SH-SY5Y (cell line): ENCODE measurements at regions not wholly inside any gene's neighbourhood (a gene's known extent, or its start where the extent isn't known, plus 50 kb on each side); places are given as distances from the start of the nearest gene placed in this dataset.

Source experiments
- GATA2 ChIP-seq: IDR thresholded peaks from 2 replicates; pipeline ENCODE4 v1.6.1; 2011; ENCODE audit warnings: mild to moderate bottlenecking, low read depth, low read length
- GATA3 ChIP-seq: IDR thresholded peaks from 2 replicates; pipeline ENCODE4 v1.6.1; 2011; ENCODE audit warnings: low read depth, mild to moderate bottlenecking, low read length, moderate library complexity

DNA sequence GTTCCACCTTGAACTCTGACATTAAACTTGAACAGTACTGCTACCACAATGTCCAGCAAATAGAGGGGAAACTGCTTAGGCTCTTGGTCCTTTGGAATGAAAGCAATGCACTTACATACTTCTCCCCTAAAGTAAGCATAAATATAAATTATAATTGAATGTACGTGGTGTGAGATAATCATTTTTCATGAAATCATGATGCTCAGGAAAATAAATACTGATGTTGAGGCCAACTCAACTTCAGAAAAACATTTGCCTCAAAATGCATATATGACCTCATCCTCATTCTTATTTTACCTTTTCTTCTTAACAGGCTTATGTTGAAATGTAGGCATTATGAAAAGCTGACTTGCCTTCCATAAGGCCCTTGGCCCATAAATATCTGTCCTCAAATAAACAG is 166.3 kb downstream of the KDR start:
- TF ChIP-seq GATA2: no peak
- no peak for TF ChIP-seq GATA3

DNA sequence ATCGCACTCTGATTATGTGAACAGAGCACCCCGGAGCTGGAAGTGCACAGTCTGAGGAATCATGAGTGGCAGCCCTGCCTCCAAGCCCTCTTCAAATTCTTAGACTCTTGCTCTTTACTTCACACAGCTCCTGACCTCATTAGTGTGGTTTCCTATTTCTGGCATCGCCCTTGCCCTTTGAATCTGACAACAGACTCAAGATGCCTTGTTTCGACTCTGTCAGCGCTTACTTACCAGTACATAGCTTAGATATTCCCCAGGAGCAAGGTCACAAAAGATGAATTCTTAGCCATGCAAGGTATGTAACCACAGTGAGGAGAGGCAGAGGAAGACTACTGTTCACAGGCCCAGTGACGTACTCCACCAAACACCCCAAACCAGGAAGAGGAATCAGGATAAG is 167.2 kb downstream of the KDR start:
- TF ChIP-seq GATA2 (no peak), GATA3 (no peak)

DNA sequence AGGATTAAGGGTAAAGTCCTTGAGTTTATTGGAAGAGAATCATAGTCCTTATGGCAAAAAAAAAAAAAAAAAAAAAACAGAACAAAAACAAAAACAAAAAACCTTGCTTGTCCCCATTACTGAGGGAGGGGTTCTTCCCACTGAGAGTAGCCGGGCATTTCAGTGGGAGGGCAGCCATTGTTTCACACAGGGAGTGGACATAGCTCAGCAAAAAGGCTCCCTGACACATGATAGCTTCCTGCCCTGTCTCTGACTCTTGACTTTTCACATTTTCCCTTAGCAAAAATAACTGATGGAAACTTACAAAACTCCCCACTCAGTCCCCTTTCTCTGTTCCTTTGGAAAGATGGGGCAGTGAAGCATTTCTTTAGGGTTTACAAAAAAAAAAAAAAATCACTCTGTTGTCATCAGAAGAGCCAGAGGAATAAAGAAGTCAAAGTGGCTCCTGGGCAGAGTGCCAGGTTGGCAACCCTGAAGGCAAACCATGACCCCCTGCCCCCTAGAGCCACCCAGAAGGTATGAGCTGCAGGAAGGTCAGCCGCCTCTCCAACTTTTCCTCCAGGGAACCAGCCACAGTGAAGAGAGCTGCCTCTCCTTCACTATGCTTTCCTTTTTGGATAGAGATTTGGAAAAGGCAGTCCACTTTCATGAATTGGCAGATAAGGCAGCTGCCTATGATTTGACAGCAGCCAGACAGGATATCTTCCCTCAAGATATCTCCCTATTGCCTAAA is 170.6 kb downstream of the KDR start:
- no peak for TF ChIP-seq GATA2
- TF ChIP-seq GATA3: no peak

DNA sequence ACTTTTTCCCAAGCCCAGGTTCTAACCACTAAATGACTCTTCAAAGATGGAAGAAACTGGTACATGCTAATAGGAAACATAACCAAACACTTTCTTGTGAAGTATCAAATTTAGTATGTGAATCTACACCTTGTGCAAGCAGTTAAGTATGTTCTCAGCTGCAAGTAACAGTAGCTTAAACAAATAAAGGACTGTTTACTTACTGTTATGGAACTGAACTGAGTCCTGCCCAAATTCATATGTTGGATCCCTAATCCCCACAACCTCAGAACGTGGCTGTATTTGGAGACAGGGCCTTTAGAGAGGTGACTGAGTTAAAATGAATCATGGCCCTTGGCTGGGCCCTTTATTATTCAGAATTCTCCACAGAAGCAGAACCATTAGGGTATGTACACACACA is 178.7 kb downstream of the KDR start:
- TF ChIP-seq GATA2: no peak
- TF ChIP-seq GATA3: no peak

DNA sequence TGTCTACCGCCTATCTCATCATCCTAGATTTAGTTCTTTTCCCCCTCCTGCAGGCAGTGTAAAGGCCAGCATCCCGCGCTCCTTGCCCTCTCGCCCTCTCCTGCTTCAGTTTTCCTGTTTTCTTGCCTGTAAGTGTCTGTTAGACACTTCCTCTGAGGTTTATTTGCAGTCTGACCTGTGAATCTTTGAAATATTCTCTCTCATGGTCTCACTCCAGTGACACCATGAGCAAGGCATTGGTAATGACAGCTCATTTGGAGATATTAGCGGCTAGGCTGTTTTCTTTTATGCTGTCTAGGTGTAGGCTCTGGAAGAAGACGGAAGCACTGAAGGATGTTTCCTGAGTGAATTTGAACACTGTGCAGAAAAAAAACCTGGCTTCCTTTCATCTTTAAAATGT is 179.6 kb downstream of the KDR start:
- TF ChIP-seq GATA3 (no peak), GATA2 (no peak)

DNA sequence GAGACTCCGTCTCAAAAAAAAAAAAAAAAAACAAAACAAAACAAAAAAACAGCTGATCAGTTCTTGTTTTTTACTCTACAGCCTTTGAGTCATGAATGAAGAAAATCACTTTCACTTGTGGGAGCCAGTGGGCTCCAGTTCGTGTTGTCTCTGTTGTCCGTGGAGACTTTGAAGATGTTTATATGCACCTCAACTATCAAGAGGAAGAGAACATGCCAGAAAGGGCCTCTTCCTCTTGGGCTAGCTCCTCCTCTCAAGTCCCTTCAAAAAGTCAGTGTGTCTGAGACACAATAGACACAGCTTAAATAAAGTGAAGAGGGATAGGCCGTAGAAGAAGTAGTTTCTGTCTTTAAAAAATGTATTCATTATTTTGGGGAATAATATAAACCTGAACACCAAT is 182.7 kb downstream of the KDR start:
- TF ChIP-seq GATA3: no peak
- no peak for TF ChIP-seq GATA2

DNA sequence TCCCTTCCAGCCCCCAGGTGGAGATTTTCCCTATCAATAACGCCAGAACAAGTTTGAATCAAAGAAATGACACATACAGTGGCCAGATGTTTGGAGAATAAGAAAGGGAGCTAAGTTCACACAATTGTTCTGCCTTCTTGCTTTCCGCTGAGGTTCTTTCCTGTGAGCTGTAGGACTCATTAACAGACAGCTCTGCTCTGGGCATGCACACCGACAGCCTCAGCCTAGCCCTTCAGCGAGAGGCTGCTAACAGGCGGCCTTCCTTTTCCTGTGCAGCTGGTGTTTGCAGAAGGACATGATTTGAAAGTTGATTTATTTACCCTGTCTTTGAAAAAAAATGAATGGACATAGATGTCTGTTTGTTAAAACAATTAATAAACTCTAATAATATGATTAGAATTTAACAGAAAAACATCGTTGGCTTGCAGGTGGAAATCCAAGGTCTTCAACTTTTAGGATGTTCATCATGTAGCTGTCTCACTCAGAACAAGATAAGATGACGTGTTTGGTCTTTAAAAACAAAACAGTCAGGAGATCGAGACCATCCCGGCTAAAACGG is 183.3 kb downstream of the KDR start:
- TF ChIP-seq GATA3 (no peak), GATA2 (no peak)

DNA sequence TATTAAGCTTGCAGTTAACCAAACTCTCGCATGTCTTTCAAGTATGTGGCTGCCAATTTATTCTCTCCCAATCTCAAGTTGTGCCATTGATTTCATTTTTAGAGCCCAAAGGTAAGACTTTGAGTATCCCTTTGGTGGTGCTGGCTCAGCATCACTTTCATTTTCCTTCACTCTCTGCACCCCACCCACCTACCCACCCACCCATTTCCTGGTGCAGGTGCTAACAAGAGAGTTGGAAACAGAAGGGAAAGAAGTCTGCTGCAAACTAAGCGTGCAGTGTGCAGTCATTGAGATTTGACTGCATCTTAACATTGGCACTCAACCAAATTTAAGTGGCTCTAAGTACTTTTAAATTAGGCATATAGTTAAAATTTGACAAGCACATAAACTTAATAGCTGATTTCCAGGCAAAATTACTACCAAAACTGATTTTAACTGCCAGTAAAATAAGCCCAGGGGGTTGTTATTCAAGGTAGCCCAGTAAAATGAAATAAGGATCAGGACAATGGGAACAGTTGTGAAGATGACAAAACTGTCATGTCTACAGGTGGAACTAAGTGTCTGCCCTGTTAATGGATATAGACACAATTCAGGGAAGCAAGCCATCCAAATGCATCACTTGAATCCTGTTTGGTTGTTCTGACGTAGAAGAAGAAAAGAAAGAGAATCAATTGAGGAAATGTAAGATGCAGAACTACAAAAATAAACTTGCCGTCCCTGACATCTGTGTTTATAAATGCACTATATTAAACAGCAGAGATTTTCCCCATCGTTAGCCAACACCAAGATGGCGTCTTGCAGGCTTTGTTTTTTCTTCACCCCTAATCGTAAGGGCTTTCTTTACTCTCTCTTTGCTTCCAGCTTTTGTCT is 184.2 kb downstream of the KDR start:
- TF ChIP-seq GATA2: no peak
- no peak for TF ChIP-seq GATA3

DNA sequence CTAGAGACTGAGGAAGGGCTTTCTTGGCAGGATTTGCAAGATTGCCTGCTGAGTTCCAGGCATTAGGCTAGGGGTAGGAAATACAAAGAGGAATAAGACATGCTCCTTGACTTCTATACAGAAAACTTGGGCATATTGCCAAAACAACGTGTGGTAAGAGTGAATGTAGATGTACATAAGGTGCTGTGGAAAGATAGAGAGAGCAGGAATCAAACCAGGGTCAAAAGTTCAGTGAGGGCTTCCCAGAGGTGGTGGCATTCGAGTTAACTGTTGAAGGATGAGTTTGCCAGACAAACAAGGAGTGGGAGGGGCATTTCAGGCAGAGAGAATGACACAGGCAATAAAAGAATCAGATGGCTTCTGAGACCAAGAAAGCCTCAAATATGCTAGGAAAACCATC is 187.9 kb downstream of the KDR start:
- TF ChIP-seq GATA2 (no peak), GATA3 (no peak)

DNA sequence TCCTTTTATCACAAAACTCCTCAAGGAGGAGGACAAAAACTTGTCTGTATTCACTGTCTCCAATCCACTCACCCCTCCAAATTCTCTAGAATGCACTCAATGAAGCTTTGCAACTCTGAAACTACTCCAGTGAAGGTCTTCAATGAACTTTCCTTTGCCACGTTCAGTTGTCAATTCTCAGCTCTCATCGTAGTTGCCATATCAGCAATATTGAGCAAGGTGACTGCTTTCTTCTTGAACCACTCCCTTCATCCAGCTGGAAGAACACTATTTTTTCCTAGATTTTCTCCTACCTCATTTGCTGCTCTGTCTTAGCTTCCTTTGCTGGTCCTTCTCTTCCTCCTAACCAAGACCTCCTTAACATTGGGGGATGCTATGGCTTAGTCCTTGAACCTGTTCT is 191.8 kb downstream of the KDR start:
- TF ChIP-seq GATA2: no peak
- TF ChIP-seq GATA3: no peak

DNA sequence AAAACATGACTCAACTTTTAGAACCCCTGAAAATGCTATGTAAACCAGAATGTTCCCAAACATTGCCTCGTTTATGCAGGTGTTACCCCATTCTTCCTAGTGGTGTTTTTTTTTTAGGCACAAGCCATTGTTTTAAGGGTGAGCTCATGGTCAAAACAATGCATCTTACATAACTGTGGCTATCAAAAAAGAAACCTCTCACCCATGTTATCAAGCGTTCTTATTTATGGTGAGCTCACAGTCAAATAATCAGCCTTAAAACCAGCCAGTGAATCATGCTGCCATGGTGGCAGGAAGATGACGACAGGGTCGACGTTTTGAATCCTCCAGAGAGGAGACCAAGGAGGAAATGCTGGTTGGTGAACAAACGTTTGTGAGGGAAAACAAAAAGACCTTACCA is 195.2 kb downstream of the KDR start:
- TF ChIP-seq GATA3: no peak
- no peak for TF ChIP-seq GATA2

DNA sequence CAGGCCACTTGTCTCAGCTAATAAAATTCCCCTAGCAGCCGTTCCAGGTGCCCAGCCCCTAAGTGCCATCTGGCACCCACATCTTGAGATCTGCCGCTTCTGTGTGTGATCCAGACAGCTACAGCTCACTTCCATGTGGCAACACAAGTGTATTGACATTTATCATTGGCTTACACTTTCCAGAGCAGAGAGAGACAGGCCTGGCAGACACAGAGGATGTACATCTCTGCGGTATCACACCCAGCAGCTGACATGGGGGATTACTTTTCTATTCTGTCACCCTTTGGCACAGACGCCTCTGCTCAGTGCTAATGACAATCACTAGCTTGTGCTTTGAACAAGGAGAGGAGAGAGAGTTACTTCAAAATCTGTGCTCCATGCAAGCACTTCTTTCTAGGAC is 195.9 kb downstream of the KDR start:
- 0 out of 2 replicates have a peak, but pooled peaks have one; percentile 26 for TF ChIP-seq GATA3
- peak; percentile 80 for TF ChIP-seq GATA2

DNA sequence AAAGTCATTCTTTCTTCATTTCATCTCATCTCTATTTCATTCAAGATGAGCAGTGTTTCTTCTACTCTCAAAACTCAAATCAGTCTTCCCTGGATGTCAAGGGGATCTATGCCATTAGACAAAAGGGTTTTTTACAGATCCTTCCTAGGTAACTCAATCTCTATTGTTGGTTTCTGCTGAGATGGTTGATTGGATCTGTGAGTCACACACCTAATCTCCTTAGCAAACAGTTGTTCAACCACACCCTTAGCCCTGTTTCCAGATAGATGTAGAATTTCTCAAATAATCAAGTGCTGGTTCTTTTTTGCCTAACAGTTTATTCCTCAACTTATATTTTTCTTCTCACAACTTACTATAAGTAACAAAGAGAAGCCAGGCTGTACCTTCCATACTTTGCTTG is 200.5 kb downstream of the KDR start:
- TF ChIP-seq GATA2 (no peak), GATA3 (no peak)

DNA sequence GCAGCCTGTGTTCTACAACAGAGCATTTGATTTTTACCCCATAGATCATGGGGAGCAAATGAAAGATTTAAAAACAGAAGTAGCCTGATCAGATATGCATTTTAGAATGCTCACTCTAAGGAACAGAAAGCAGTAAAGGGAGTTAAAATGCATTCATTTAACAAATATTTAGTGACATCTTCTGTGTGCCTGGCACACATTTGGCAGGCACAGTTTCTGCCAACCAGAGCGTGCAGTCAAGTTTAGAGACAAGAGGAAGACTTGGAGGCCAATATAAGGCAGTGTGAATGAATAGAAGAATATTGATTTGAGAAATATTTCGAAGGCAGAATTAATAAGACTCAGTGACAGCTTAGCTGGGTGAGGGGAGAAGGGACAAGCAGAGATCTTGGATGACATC is 210.1 kb downstream of the KDR start:
- TF ChIP-seq GATA3 (no peak), GATA2 (no peak)

DNA sequence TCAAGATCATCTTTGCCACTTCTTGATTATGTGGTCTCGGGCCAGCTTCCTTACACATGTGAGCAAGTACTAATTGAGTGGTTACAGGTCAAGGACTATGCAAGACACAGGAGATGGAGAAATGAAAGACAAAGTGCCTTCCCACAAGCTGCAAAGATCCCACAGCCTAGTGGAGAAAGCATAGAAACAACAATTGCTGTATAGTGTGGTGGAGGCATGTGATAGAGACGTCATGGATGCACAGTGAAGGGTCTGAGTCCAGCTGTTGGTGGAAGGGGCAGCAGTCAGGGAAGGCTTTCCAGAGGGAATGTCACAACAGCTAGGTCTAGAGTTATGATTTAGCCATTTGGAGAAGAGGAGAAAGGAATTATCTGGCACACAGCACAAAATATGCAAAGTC is 210.6 kb downstream of the KDR start:
- no peak for TF ChIP-seq GATA3
- no peak for TF ChIP-seq GATA2
